K562 (cell line): ENCODE measurements at regions not wholly inside any gene's neighbourhood (a gene's known extent, or its start where the extent isn't known, plus 50 kb on each side); places are given as distances from the start of the nearest gene placed in this dataset.
A peak's percentile ranks its signal among the peaks of the same experiment; 100 is the strongest.

ENCODE experiments used
- ATF1 ChIP-seq, 2 experiments: fragments of 450-650 bp in 1 of 2; IDR thresholded peaks; 2 replicates each; pipeline ENCODE4 v1.6.1; 2016; ENCODE audit warnings: missing compliant biosample characterization in 1 of 2, missing genetic modification characterization in 1 of 2
- CBFA2T3 ChIP-seq: fragments of 450-650 bp; IDR thresholded peaks from 2 replicates; pipeline ENCODE4 v1.6.1; 2017
- CBX5 ChIP-seq: IDR thresholded peaks from 2 replicates; pipeline ENCODE4 v1.6.1; 2014; ENCODE audit warnings: low read depth, borderline replicate concordance
- CBX8 ChIP-seq: fragments of 200-600 bp; sonication (generic); IDR thresholded peaks from 2 replicates; pipeline ENCODE4 v1.6.1; 2012; ENCODE audit warnings: borderline replicate concordance, mixed run types, low read depth, mild to moderate bottlenecking, moderate library complexity, mixed read lengths, low read length, control low read depth, inconsistent platforms; ENCODE audit not compliant: poor library complexity, severe bottlenecking; ENCODE audit errors: extremely low read depth
- GTF2F1 ChIP-seq: IDR thresholded peaks from 2 replicates; pipeline ENCODE4 v1.6.1; 2011; ENCODE audit warnings: low read depth, low read length, improper control_type of control experiment
- HDAC6 ChIP-seq: IDR thresholded peaks from 2 replicates; pipeline ENCODE4 v1.6.1; 2012; ENCODE audit warnings: low read depth, mild to moderate bottlenecking, control low read depth, inconsistent platforms, low read length, moderate library complexity
- KAT2B ChIP-seq: IDR thresholded peaks from one replicate; pipeline ENCODE4 v1.6.1; 2012; ENCODE audit warnings: low read depth, mild to moderate bottlenecking, control low read depth, inconsistent platforms, low read length, moderate library complexity
- KDM1A ChIP-seq, 2 experiments: fragments of 450-650 bp; IDR thresholded peaks; 2 replicates each; pipeline ENCODE4 v1.6.1; 2016; ENCODE audit warnings: mild to moderate bottlenecking in 2 of 2
- MTA1 ChIP-seq: fragments of 450-650 bp; IDR thresholded peaks from 2 replicates; pipeline ENCODE4 v1.6.1; 2017; ENCODE audit warnings: borderline replicate concordance
- MTA3 ChIP-seq: fragments of 450-650 bp; formaldehyde crosslinking; IDR thresholded peaks from 2 replicates; pipeline ENCODE4 v1.6.1; 2017; ENCODE audit warnings: mild to moderate bottlenecking, borderline replicate concordance
- PRPF4 ChIP-seq: fragments of 200-400 bp; formaldehyde crosslinking; IDR thresholded peaks from one replicate; pipeline ENCODE4 v1.6.1; 2017; ENCODE audit warnings: low read length, low read depth, mild to moderate bottlenecking; ENCODE audit not compliant: insufficient read depth, poor library complexity, severe bottlenecking
- RHOXF2B ChIP-seq: fragments of 250-450 bp; sonication (Bioruptor Pico); conservative IDR thresholded peaks from 2 replicates; pipeline ENCODE4 v1.5.1; 2021
- SOX6 ChIP-seq: fragments of 450-650 bp; IDR thresholded peaks from 2 replicates; pipeline ENCODE4 v1.6.1; 2014; ENCODE audit warnings: mild to moderate bottlenecking
- SRSF7 ChIP-seq: fragments of 200-400 bp; formaldehyde crosslinking; optimal IDR thresholded peaks from 2 replicates; pipeline ENCODE3; 2017; ENCODE audit warnings: mild to moderate bottlenecking, low read depth, low read length
- TOE1 ChIP-seq, 2 experiments: fragments of 450-650 bp in 1 of 2; sonication (generic) in 1 of 2; formaldehyde crosslinking in 1 of 2; IDR thresholded peaks; 2 replicates each; pipeline versions ENCODE4 v1.7.1 to v1.8.0; 2016 to 2022; ENCODE audit warnings: borderline replicate concordance in 2 of 2, mild to moderate bottlenecking in 2 of 2, antibody characterized with exemption in 1 of 2, inconsistent platforms in 1 of 2, low read depth in 1 of 2, missing genetic modification reagents in 1 of 2, moderate library complexity in 1 of 2
- YBX1 ChIP-seq: fragments of 450-650 bp; IDR thresholded peaks from 2 replicates; pipeline ENCODE4 v1.7.1; 2016; ENCODE audit warnings: mild to moderate bottlenecking
- ZNF354B ChIP-seq: fragments of 250-450 bp; sonication (Bioruptor Pico); IDR thresholded peaks from 2 replicates; pipeline ENCODE4 v1.4.0; 2020
- ZSCAN32 ChIP-seq: fragments of 450-650 bp; formaldehyde crosslinking; IDR thresholded peaks from 2 replicates; pipeline ENCODE4 v1.4.0; 2020; ENCODE audit warnings: mild to moderate bottlenecking, moderate library complexity
- TF ChIP-seq, protein P1 (sequence below), 2 experiments: fragments of 450-650 bp; IDR thresholded peaks; 2 replicates each; pipeline ENCODE4 v1.6.1; 2016; ENCODE audit warnings: mild to moderate bottlenecking in 2 of 2, borderline replicate concordance in 1 of 2, low read depth in 1 of 2, moderate library complexity in 1 of 2

GRCh38 chr6:28757429-28758045 lies 166.2 kb downstream of the TRIM27 start (continued):
- TF ChIP-seq, protein P1, sequence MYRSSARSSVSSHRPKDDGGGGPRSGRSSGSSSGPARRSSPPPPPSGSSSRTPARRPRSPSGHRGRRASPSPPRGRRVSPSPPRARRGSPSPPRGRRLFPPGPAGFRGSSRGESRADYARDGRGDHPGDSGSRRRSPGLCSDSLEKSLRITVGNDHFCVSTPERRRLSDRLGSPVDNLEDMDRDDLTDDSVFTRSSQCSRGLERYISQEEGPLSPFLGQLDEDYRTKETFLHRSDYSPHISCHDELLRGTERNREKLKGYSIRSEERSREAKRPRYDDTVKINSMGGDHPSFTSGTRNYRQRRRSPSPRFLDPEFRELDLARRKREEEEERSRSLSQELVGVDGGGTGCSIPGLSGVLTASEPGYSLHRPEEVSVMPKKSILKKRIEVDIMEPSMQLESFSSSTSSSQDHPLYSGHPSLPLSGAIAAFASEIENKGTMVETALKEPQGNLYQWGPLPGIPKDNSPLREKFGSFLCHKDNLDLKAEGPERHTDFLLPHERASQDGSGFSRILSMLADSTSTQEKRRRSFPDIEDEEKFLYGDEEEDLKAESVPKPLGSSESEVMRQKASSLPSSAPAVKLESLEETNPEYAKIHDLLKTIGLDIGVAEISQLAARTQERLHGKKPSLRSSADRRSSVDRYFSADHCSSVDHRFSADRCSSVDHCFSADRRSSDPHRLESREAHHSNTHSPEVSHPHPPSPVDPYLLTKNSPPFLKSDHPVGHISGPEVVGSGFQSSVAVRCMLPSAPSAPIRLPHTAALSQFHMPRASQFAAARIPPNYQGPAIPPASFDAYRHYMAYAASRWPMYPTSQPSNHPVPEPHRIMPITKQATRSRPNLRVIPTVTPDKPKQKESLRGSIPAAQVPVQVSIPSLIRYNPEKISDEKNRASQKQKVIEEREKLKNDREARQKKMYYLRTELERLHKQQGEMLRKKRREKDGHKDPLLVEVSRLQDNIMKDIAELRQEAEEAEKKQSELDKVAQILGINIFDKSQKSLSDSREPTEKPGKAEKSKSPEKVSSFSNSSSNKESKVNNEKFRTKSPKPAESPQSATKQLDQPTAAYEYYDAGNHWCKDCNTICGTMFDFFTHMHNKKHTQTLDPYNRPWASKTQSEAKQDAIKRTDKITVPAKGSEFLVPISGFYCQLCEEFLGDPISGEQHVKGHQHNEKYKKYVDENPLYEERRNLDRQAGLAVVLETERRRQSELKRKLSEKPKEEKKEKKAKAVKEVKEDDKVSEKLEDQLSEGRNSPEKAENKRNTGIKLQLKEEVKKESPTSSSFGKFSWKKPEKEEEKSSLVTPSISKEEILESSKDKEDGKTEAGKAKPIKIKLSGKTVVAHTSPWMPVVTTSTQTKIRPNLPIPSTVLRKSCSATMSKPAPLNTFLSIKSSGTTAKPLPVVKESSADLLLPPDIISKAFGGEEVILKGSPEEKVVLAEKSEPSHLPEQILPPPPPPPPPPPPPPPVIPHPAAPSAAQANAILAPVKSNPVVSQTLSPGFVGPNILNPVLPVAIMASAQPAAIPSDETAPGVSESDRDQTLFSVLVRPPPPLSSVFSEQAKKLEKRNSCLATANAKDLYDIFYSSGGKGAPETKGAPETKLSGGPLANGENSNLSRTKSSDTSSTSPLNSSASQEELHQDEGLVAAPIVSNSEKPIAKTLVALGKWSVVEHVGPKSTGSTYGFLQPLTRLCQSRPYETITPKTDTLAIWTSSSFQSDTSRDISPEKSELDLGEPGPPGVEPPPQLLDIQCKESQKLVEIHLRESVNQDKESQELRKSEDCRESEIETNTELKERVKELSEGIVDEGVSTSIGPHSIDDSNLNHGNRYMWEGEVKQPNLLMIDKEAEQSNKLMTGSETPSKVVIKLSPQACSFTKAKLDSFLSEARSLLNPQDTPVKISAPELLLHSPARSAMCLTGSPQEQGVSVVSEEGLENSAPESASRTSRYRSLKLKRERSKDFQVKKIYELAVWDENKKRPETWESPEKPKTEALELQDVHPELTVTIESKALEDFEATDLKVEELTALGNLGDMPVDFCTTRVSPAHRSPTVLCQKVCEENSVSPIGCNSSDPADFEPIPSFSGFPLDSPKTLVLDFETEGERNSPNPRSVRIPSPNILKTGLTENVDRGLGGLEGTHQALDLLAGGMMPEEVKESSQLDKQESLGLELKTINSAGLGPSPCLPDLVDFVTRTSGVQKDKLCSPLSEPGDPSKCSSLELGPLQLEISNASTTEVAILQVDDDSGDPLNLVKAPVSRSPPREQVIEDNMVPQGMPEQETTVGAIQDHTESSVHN (IDR thresholded peaks at IDR 0.05; ENCODE audit: borderline replicate concordance in 1 of 2, low read depth in 1 of 2), result 0 out of 4 replicates have a peak, but pooled peaks of 1 of the 2 experiments have one; percentile 10
- 0 out of 2 replicates have a peak, but pooled peaks have one; percentile 15 for TF ChIP-seq ZNF354B (CRISPR knock-in tag)
- TF ChIP-seq KDM1A (IDR thresholded peaks at IDR 0.05), result peak; percentile 64 to 84
- TF ChIP-seq HDAC6, result no peak
- no peak for TF ChIP-seq YBX1
- TF ChIP-seq PRPF4, result no peak
- no peak for TF ChIP-seq SRSF7
- no peak for TF ChIP-seq CBX8
- TF ChIP-seq CBX5, result no peak
- TF ChIP-seq ATF1 (CRISPR knock-in tag; IDR thresholded peaks at IDR 0.05), result no peak
- TF ChIP-seq ATF1 (tag; IDR thresholded peaks at IDR 0.05), result peak; percentile 50
- TF ChIP-seq ZSCAN32 (CRISPR knock-in tag), result peak; percentile 83
- TF ChIP-seq MTA3, result peak; percentile 59; the same call in 1 of the 2 replicates
- TF ChIP-seq TOE1 (IDR thresholded peaks at IDR 0.05; ENCODE audit: borderline replicate concordance), result peak; percentile 65
- TF ChIP-seq TOE1 (CRISPR knock-in tag; IDR thresholded peaks at IDR 0.05; ENCODE audit: borderline replicate concordance, low read depth), result no peak
- TF ChIP-seq KAT2B, result no peak
- peak; percentile 28; the same call in 1 of the 2 replicates for TF ChIP-seq SOX6
- TF ChIP-seq GTF2F1, result no peak
- TF ChIP-seq RHOXF2B (CRISPR knock-in tag), result no peak
- no peak for TF ChIP-seq CBFA2T3
- TF ChIP-seq MTA1, result no peak; the same call in 1 of the 2 replicates
